ENCODE measurements at regions not wholly inside any gene's neighbourhood (a gene's known extent, or its start where the extent isn't known, plus 50 kb on each side); places are given as distances from the start of the nearest gene placed in this dataset.

DNA sequence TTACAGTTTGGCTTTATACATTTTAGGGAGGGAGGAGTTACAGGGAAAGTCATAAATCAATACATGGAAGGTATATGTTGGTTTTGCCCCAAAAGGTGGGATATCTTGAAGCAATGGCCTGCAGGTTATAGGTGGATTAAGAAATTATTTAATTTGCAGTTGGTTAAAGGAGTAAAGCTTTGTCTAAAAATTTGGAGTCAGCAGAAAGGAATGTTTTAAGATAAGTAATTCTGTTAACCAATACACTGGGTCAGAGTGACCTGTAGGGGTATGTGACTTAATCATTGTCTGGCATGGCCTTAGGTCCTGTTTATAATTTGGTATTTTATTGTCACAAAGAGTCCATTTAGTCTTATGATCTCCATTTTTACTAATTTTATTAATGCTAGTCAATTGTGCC is 115.0 kb downstream of the AGTR2 start:
- in situ Hi-C loops (cut with HindIII; ENCODE audit: low pct_unique_long_range_greater_than_20kb, low sequenced_read_pairs) (no loop called here), intact Hi-C loops (cut with micrococcal nuclease; ENCODE audit: unreplicated experiment) (no loop called here)
- no TSS peak for BruUV-seq (replicated peaks)
- ATAC-seq (no peak), DNase-seq (ENCODE audit: low read depth, low spot score) (no peak)
- TF ChIP-seq, protein P1, sequence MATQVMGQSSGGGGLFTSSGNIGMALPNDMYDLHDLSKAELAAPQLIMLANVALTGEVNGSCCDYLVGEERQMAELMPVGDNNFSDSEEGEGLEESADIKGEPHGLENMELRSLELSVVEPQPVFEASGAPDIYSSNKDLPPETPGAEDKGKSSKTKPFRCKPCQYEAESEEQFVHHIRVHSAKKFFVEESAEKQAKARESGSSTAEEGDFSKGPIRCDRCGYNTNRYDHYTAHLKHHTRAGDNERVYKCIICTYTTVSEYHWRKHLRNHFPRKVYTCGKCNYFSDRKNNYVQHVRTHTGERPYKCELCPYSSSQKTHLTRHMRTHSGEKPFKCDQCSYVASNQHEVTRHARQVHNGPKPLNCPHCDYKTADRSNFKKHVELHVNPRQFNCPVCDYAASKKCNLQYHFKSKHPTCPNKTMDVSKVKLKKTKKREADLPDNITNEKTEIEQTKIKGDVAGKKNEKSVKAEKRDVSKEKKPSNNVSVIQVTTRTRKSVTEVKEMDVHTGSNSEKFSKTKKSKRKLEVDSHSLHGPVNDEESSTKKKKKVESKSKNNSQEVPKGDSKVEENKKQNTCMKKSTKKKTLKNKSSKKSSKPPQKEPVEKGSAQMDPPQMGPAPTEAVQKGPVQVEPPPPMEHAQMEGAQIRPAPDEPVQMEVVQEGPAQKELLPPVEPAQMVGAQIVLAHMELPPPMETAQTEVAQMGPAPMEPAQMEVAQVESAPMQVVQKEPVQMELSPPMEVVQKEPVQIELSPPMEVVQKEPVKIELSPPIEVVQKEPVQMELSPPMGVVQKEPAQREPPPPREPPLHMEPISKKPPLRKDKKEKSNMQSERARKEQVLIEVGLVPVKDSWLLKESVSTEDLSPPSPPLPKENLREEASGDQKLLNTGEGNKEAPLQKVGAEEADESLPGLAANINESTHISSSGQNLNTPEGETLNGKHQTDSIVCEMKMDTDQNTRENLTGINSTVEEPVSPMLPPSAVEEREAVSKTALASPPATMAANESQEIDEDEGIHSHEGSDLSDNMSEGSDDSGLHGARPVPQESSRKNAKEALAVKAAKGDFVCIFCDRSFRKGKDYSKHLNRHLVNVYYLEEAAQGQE (IDR thresholded peaks at IDR 0.05; ENCODE audit: insufficient read depth in 1 of 2, low read depth in 2 of 2, low read length in 1 of 2): no peak
- no peaks in the 10 kb centered on the region for H3K9me3 ChIP-seq (ENCODE audit: control insufficient read depth, insufficient read depth, low read depth, low read length)
- CTCF ChIA-PET: no interaction called here
- H3K4me3 ChIP-seq (ENCODE audit: low read depth in 2 of 2, low read length in 2 of 2): no peak overlapping the region
- H3K27me3 ChIP-seq (ENCODE audit: control insufficient read depth, insufficient read depth, low read length): no peaks in the 10 kb centered on the region
- H3K36me3 ChIP-seq (ENCODE audit: control insufficient read depth, insufficient read depth, low read length): no peaks in the 10 kb centered on the region
- no peak overlapping the region for H3K27ac ChIP-seq (ENCODE audit: low read length)
- POLR2A ChIA-PET: no interaction called here
- H3K4me1 ChIP-seq (ENCODE audit: control insufficient read depth, insufficient read depth, low read length): no peaks in the 10 kb centered on the region

DNA sequence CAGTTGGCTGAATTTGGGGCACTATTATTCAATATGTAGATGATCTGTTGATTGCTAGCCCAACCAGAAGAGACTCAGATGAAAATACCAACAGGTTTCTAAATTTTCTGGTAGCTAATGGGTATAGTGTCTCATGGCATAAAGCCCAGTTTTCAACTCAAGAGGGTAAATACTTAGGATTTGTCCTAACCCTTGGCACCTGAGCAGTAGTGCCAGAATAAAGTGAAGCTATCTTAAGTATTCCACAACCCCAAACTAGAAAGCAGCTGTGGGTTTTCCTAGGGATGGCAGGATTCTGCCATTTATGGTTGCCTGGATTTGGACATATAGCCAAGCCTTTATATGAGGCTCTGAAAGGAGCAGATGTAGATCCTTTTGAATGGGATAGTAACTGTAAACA is 119.0 kb downstream of the AGTR2 start:
- intact Hi-C loops (cut with micrococcal nuclease; ENCODE audit: unreplicated experiment): no loop called here
- DNase-seq (ENCODE audit: low read depth, low spot score): no peak
- no TSS peak for BruUV-seq (replicated peaks)

More for the DNA sequence above, 119.0 kb downstream of the AGTR2 start:
- H3K4me3 ChIP-seq (ENCODE audit: low read depth in 2 of 2, low read length in 2 of 2): no peak overlapping the region
- H3K36me3 ChIP-seq (ENCODE audit: control insufficient read depth, insufficient read depth, low read length): no peaks in the 10 kb centered on the region
- no peak overlapping the region for H3K27ac ChIP-seq (ENCODE audit: low read length)
- POLR2A ChIA-PET: no interaction called here
- ATAC-seq: no peak
- TF ChIP-seq POLR2AphosphoS5 (IDR thresholded peaks at IDR 0.05; ENCODE audit: low read depth, low read length): no peak
- TF ChIP-seq SIN3A (IDR thresholded peaks at IDR 0.05; ENCODE audit: borderline replicate concordance, insufficient read depth, low read depth, low read length): no peak
- no peak for TF ChIP-seq TCF7L2 (IDR thresholded peaks at IDR 0.05; ENCODE audit: low read depth, low read length)
- TF ChIP-seq, protein P2, sequence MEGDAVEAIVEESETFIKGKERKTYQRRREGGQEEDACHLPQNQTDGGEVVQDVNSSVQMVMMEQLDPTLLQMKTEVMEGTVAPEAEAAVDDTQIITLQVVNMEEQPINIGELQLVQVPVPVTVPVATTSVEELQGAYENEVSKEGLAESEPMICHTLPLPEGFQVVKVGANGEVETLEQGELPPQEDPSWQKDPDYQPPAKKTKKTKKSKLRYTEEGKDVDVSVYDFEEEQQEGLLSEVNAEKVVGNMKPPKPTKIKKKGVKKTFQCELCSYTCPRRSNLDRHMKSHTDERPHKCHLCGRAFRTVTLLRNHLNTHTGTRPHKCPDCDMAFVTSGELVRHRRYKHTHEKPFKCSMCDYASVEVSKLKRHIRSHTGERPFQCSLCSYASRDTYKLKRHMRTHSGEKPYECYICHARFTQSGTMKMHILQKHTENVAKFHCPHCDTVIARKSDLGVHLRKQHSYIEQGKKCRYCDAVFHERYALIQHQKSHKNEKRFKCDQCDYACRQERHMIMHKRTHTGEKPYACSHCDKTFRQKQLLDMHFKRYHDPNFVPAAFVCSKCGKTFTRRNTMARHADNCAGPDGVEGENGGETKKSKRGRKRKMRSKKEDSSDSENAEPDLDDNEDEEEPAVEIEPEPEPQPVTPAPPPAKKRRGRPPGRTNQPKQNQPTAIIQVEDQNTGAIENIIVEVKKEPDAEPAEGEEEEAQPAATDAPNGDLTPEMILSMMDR (IDR thresholded peaks at IDR 0.05): no peak
- TF ChIP-seq, protein P1 (IDR thresholded peaks at IDR 0.05; ENCODE audit: insufficient read depth in 1 of 2, low read depth in 2 of 2, low read length in 1 of 2): no peak
- H3K4me1 ChIP-seq (ENCODE audit: control insufficient read depth, insufficient read depth, low read length): no peaks in the 10 kb centered on the region
- CTCF ChIA-PET: no interaction called here
- H3K9me3 ChIP-seq (ENCODE audit: control insufficient read depth, insufficient read depth, low read depth, low read length): no peaks in the 10 kb centered on the region
- H3K27me3 ChIP-seq (ENCODE audit: control insufficient read depth, insufficient read depth, low read length): no peaks in the 10 kb centered on the region
- in situ Hi-C loops (cut with HindIII; ENCODE audit: low pct_unique_long_range_greater_than_20kb, low sequenced_read_pairs): no loop called here
